Neural cell (in vitro differentiated cells): ENCODE measurements at regions not wholly inside any gene's neighbourhood (a gene's known extent, or its start where the extent isn't known, plus 50 kb on each side); places are given as distances from the start of the nearest gene placed in this dataset.

ENCODE experiments used
- MXI1 ChIP-seq: fragments of 450-650 bp; conservative IDR thresholded peaks from 2 replicates; pipeline ENCODE4 v1.6.1; 2014; ENCODE audit warnings: antibody characterized with exemption, mild to moderate bottlenecking; ENCODE audit not compliant: poor library complexity, severe bottlenecking
- REST ChIP-seq: IDR thresholded peaks from 2 replicates; pipeline ENCODE4 v1.6.1; 2012; ENCODE audit warnings: borderline replicate concordance
- TAF1 ChIP-seq: IDR thresholded peaks from 2 replicates; pipeline ENCODE4 v1.6.1; 2012; ENCODE audit warnings: low read depth
- TF ChIP-seq, protein P1 (sequence below): fragments of 450-650 bp; IDR thresholded peaks from 2 replicates; pipeline ENCODE4 v1.5.1; 2014; ENCODE audit warnings: antibody characterized with exemption, mild to moderate bottlenecking, moderate library complexity; ENCODE audit not compliant: poor library complexity, severe bottlenecking

GRCh38 chr5:113692891-113693457, 179.5 kb downstream of the YTHDC2 start:
- TF ChIP-seq, protein P1, sequence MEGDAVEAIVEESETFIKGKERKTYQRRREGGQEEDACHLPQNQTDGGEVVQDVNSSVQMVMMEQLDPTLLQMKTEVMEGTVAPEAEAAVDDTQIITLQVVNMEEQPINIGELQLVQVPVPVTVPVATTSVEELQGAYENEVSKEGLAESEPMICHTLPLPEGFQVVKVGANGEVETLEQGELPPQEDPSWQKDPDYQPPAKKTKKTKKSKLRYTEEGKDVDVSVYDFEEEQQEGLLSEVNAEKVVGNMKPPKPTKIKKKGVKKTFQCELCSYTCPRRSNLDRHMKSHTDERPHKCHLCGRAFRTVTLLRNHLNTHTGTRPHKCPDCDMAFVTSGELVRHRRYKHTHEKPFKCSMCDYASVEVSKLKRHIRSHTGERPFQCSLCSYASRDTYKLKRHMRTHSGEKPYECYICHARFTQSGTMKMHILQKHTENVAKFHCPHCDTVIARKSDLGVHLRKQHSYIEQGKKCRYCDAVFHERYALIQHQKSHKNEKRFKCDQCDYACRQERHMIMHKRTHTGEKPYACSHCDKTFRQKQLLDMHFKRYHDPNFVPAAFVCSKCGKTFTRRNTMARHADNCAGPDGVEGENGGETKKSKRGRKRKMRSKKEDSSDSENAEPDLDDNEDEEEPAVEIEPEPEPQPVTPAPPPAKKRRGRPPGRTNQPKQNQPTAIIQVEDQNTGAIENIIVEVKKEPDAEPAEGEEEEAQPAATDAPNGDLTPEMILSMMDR, result no peak
- TF ChIP-seq MXI1 (no peak), TAF1 (no peak), REST (no peak)
